HepG2 (cell line): ENCODE measurements at regions not wholly inside any gene's neighbourhood (a gene's known extent, or its start where the extent isn't known, plus 50 kb on each side); places are given as distances from the start of the nearest gene placed in this dataset.
"Not testable (repeated sequence)": the region's sequence is repeated elsewhere in the genome, so short reads cannot be mapped to it uniquely, and the experiment has no call there.

Source experiments
- ATAC-seq: fragments of 200-7000 bp; cut with Tn5 transposase; 3 replicates; pipeline ENCODE4 v1.9.1; 2020; ENCODE audit warnings: mild to moderate bottlenecking, moderate library complexity
- BruUV-seq: library from RNA; stranded (reverse); fragments of 400-500 nt; replicated peaks from 2 replicates; lab custom pipeline; 2021; lab: Mats Ljungman, UMichigan
- CTCF ChIA-PET: fragments of 300-600 bp; formaldehyde crosslinking; extraction: SDS; loops from one replicate; lab custom pipeline; 2021; ENCODE audit warnings: low total read pairs, inconsistent platforms, low intra/inter-chr PET ratio; lab: Yijun Ruan, JAX
- POLR2A ChIA-PET: fragments of 350-600 bp; sonication (Branson Sonifier 250); formaldehyde crosslinking; loops from one replicate; lab custom pipeline; 2020; ENCODE audit warnings: antibody characterized with exemption, inconsistent platforms; lab: Yijun Ruan, JAX
- DNase-seq: peaks from one replicate; pipeline ENCODE4 v3.0.0-alpha.2; 2015; ENCODE audit warnings: low spot score
- FAIRE-seq: peaks from 3 replicates; lab custom pipeline; 2011; peaks lifted over from hg19 to GRCh38; lab: Jason Lieb, UNC
- H2AFZ ChIP-seq: one replicate; pipeline ENCODE4 v1.6.1; 2011; ENCODE audit warnings: low read length, inconsistent platforms
- H3K27ac ChIP-seq: fragments of 300-600 bp; 3 replicates; pipeline ENCODE4 v1.8.0; 2011; ENCODE audit warnings: mixed run types, mild to moderate bottlenecking, mixed read lengths, low read length, inconsistent platforms; ENCODE audit not compliant: insufficient read depth; ENCODE audit errors: extremely low read length
- H3K27me3 ChIP-seq, 2 experiments: fragments of 200-600 bp in 1 of 2; 2 replicates in 1 of 2; 3 replicates in 1 of 2; pipeline versions ENCODE4 v1.6.0 to v1.8.0; 2011; ENCODE audit warnings: low read length in 2 of 2, mild to moderate bottlenecking in 2 of 2, moderate library complexity in 2 of 2, inconsistent platforms in 1 of 2; ENCODE audit not compliant: insufficient read depth in 2 of 2, control insufficient read depth in 1 of 2
- H3K36me3 ChIP-seq, 2 experiments: fragments of 200-600 bp in 1 of 2; replicated peaks in 1 of 2; 2 replicates in 1 of 2; 3 replicates in 1 of 2; pipeline versions ENCODE4 v1.5.1 to v1.8.0; 2011; ENCODE audit warnings: low read length in 2 of 2, inconsistent platforms in 1 of 2; ENCODE audit not compliant: insufficient read depth in 2 of 2, control insufficient read depth in 1 of 2
- H3K4me1 ChIP-seq: 2 replicates; pipeline ENCODE4 v1.5.1; 2012; ENCODE audit warnings: low read length, inconsistent platforms; ENCODE audit not compliant: insufficient read depth
- H3K4me2 ChIP-seq: 2 replicates; pipeline ENCODE4 v1.6.0; 2011; ENCODE audit warnings: low read depth, low read length, inconsistent platforms
- H3K4me3 ChIP-seq, 3 experiments: fragments of 200-600 bp in 1 of 3; sonication (generic), shearing (Covaris generic) in 1 of 3; replicated peaks in 1 of 3; 2 replicates each; pipeline ENCODE4 v1.5.1; 2011 to 2016; ENCODE audit warnings: low read length in 3 of 3, inconsistent platforms in 2 of 3, low read depth in 2 of 3, mild to moderate bottlenecking in 2 of 3, control low read depth in 1 of 3, mixed read lengths in 1 of 3; ENCODE audit not compliant: insufficient read depth in 1 of 3
- H3K79me2 ChIP-seq: one replicate; pipeline ENCODE4 v1.6.1; 2011; ENCODE audit warnings: low read length, inconsistent platforms; ENCODE audit not compliant: insufficient read depth
- H3K9ac ChIP-seq: 2 replicates; pipeline ENCODE4 v1.6.0; 2011; ENCODE audit warnings: mild to moderate bottlenecking, low read depth, low read length, inconsistent platforms; ENCODE audit not compliant: insufficient read depth
- H3K9me3 ChIP-seq: 2 replicates; pipeline ENCODE4 v1.5.1; 2012; ENCODE audit warnings: mild to moderate bottlenecking, low read length
- H4K20me1 ChIP-seq: 2 replicates; pipeline ENCODE4 v1.6.0; 2011; ENCODE audit warnings: inconsistent platforms, mild to moderate bottlenecking, low read length, moderate library complexity; ENCODE audit not compliant: insufficient read depth
- ATRX ChIP-seq: sonication (generic); formaldehyde crosslinking; IDR thresholded peaks from 2 replicates; pipeline ENCODE4 v1.4.0; 2020; ENCODE audit warnings: missing genetic modification reagents, borderline replicate concordance
- CHCHD3 ChIP-seq: sonication (generic); formaldehyde crosslinking; IDR thresholded peaks from 2 replicates; pipeline ENCODE4 v1.8.0; 2022; ENCODE audit warnings: mild to moderate bottlenecking, missing genetic modification reagents, moderate library complexity
- HMG20A ChIP-seq: IDR thresholded peaks from 2 replicates; pipeline ENCODE4 v1.6.1; 2016; ENCODE audit warnings: borderline replicate concordance
- JARID2 ChIP-seq: sonication (generic); formaldehyde crosslinking; IDR thresholded peaks from 2 replicates; pipeline ENCODE4 v1.8.1; 2023; ENCODE audit warnings: missing genetic modification reagents, inconsistent platforms; ENCODE audit not compliant: insufficient replicate concordance
- KAT2B ChIP-seq: fragments of 150-350 bp; IDR thresholded peaks from 2 replicates; pipeline ENCODE4 v1.6.1; 2014; ENCODE audit warnings: low read depth, low read length, borderline replicate concordance
- MTA1 ChIP-seq: sonication (generic); formaldehyde crosslinking; IDR thresholded peaks from 2 replicates; pipeline ENCODE4 v1.4.0; 2020; ENCODE audit warnings: missing genetic modification reagents, mild to moderate bottlenecking, borderline replicate concordance
- NRL ChIP-seq: sonication (generic); formaldehyde crosslinking; IDR thresholded peaks from 2 replicates; pipeline ENCODE4 v1.5.0; 2020; ENCODE audit warnings: missing genetic modification reagents, mild to moderate bottlenecking, moderate library complexity, borderline replicate concordance
- TEAD3 ChIP-seq: optimal IDR thresholded peaks from 2 replicates; pipeline ENCODE3; 2016; ENCODE audit warnings: borderline replicate concordance
- ZBTB33 ChIP-seq: sonication (generic); formaldehyde crosslinking; IDR thresholded peaks from 2 replicates; pipeline ENCODE4 v1.4.0; 2020; ENCODE audit warnings: missing genetic modification reagents
- ZNF343 ChIP-seq: sonication (generic); formaldehyde crosslinking; IDR thresholded peaks from 2 replicates; pipeline ENCODE4 v1.4.0; 2020; ENCODE audit warnings: mild to moderate bottlenecking, missing genetic modification reagents
- ZNF484 ChIP-seq: sonication (generic); formaldehyde crosslinking; IDR thresholded peaks from 2 replicates; pipeline ENCODE4 v1.5.1; 2020; ENCODE audit warnings: mild to moderate bottlenecking, low read depth, missing genetic modification reagents, borderline replicate concordance
- ZNF747 ChIP-seq: sonication (generic); formaldehyde crosslinking; IDR thresholded peaks from 2 replicates; pipeline ENCODE4 v1.8.1; 2023; ENCODE audit warnings: missing genetic modification reagents, mild to moderate bottlenecking, borderline replicate concordance
- WGBS: methylation state at CpG from one replicate; pipeline ENCODE4 v1.1.6; 2017; ENCODE audit warnings: low lambda C conversion rate; 5-methylcytosine and 5-hydroxymethylcytosine counted together
- in situ Hi-C: cut with HindIII; loops from 2 replicates; pipeline ENCODE4 v1.10.0; 2017; ENCODE audit warnings: low pct_unique_long_range_greater_than_20kb; ENCODE audit not compliant: extremely low pct_ligation_motif_present
- intact Hi-C: fragments of 100-400 bp; cut with micrococcal nuclease; formaldehyde crosslinking; loops from one replicate; pipeline ENCODE4 v1.10.0; 2022; ENCODE audit not compliant: unreplicated experiment

- Histone ChIP-seq H3K9ac (no peak overlapping the region), H3K27ac (no peak overlapping the region), H3K27me3 (no peaks in the 10 kb centered on the region), H3K79me2 (no peaks in the 10 kb centered on the region), H2AFZ (no peak overlapping the region), H3K9me3 (no peaks in the 10 kb centered on the region), H3K4me3 (no peak overlapping the region), H4K20me1 (no peaks in the 10 kb centered on the region), H3K4me2 (no peak overlapping the region), H3K36me3 (no peaks in the 10 kb centered on the region), H3K4me1 (no peaks in the 10 kb centered on the region)
- ChIA-PET POLR2A (no interaction called here), CTCF (no interaction called here)
- intact Hi-C loops (no loop called here), in situ Hi-C loops (no loop called here)
- FAIRE-seq, result no peak
- no peak for DNase-seq
- no TSS peak for BruUV-seq
- no peak for ATAC-seq
- TF ChIP-seq ATRX (CRISPR knock-in tag) (no peak), KAT2B (no peak), ZNF747 (CRISPR knock-in tag) (no peak), CHCHD3 (CRISPR knock-in tag) (no peak), HMG20A (CRISPR knock-in tag) (no peak), ZNF484 (CRISPR knock-in tag) (no peak), ZBTB33 (CRISPR knock-in tag) (no peak), ZNF343 (no peak), JARID2 (CRISPR knock-in tag) (no peak), TEAD3 (no peak), NRL (CRISPR knock-in tag) (no peak), MTA1 (CRISPR knock-in tag) (no peak)
Observed at GRCh38 chrX:84865113-84865512, 138.6 kb upstream of the APOOL start.

GRCh38 chrX:84870281-84870680 lies 133.4 kb upstream of the APOOL start:
- H3K27me3 ChIP-seq, H3K4me3 ChIP-seq, H3K27ac ChIP-seq, H2AFZ ChIP-seq, H3K79me2 ChIP-seq, H4K20me1 ChIP-seq, H3K4me1 ChIP-seq, DNase-seq, H3K4me2 ChIP-seq, in situ Hi-C loops, H3K36me3 ChIP-seq, POLR2A ChIA-PET, intact Hi-C loops, H3K9ac ChIP-seq, H3K9me3 ChIP-seq, ATAC-seq, BruUV-seq, FAIRE-seq, CTCF ChIA-PET: not testable (repeated sequence)
- 0% methylated on average over 1 of the region's 1 CpG for WGBS

GRCh38 chrX:84872160-84872771 lies 131.4 kb upstream of the APOOL start:
- H3K36me3 ChIP-seq, ATAC-seq, H3K79me2 ChIP-seq, H3K4me1 ChIP-seq, H3K9me3 ChIP-seq, intact Hi-C loops, H4K20me1 ChIP-seq, H3K27ac ChIP-seq, H2AFZ ChIP-seq, H3K4me2 ChIP-seq, H3K4me3 ChIP-seq, H3K27me3 ChIP-seq, CTCF ChIA-PET, FAIRE-seq, DNase-seq, in situ Hi-C loops, H3K9ac ChIP-seq, POLR2A ChIA-PET, BruUV-seq: not testable (repeated sequence)
- WGBS, result 25% methylated on average over 3 of the region's 5 CpGs
